Aorta (tissue), 5 donors: ENCODE measurements at regions not wholly inside any gene's neighbourhood (a gene's known extent, or its start where the extent isn't known, plus 50 kb on each side); places are given as distances from the start of the nearest gene placed in this dataset.

Experiments used
- ATAC-seq: fragments of 200-7000 bp; cut with Tn5 transposase; one replicate; pipeline ENCODE4 v1.9.1; 2022; ENCODE audit warnings: moderate library complexity; ENCODE audit not compliant: low FRiP score
- DNase-seq, 2 donors: peaks; one replicate each; pipeline ENCODE4 v3.0.0-alpha.2; 2020
- H3K27ac ChIP-seq, 2 donors: one replicate each; pipeline ENCODE4 v1.5.1; 2013; ENCODE audit warnings: low read length in 2 of 2, mild to moderate bottlenecking in 2 of 2, moderate library complexity in 2 of 2, control low read depth in 1 of 2, inconsistent platforms in 1 of 2, low read depth in 1 of 2
- H3K27me3 ChIP-seq, 2 donors: one replicate each; pipeline ENCODE4 v1.6.1; 2013; ENCODE audit warnings: control low read depth in 1 of 2, low read length in 1 of 2, mild to moderate bottlenecking in 1 of 2, moderate library complexity in 1 of 2; ENCODE audit not compliant: insufficient read depth in 2 of 2, control insufficient read depth in 1 of 2
- H3K36me3 ChIP-seq, 2 donors: one replicate each; pipeline ENCODE4 v1.6.1; 2013; ENCODE audit warnings: control low read depth in 1 of 2, low read length in 1 of 2, mild to moderate bottlenecking in 1 of 2; ENCODE audit not compliant: insufficient read depth in 2 of 2, control insufficient read depth in 1 of 2
- H3K4me1 ChIP-seq, 2 donors: one replicate each; pipeline ENCODE4 v1.6.1; 2013; ENCODE audit warnings: low read length in 2 of 2, control low read depth in 1 of 2, mild to moderate bottlenecking in 1 of 2, moderate library complexity in 1 of 2; ENCODE audit not compliant: insufficient read depth in 2 of 2, control insufficient read depth in 1 of 2
- H3K4me3 ChIP-seq, 2 donors: one replicate each; pipeline ENCODE4 v1.5.1; 2013; ENCODE audit warnings: low read length in 2 of 2, control low read depth in 1 of 2, mild to moderate bottlenecking in 1 of 2
- H3K9me3 ChIP-seq: one replicate; pipeline ENCODE4 v1.6.1; 2013; ENCODE audit warnings: mild to moderate bottlenecking, low read length; ENCODE audit not compliant: control insufficient read depth
- WGBS, 2 donors: extraction: QIAGEN DNeasy Blood & Tissue Kit; methylation state at CpG; one replicate each; pipeline ENCODE4 v1.1.7; 2013; 5-methylcytosine and 5-hydroxymethylcytosine counted together
- intact Hi-C, 2 donors: fragments of 100-400 bp; cut with DNase I; formaldehyde crosslinking; loops; one replicate each; pipeline versions ENCODE4 v1.14.2 to v1.15.0; 2022
- donor health status: healthy with polysubstance abuse.
- donor health status: Bipolar disorder and iron deficiency.
- donor health status: DM: no; HTN: no; CAD: no.
- donor health status: DM: no; HTN: no; CAD: no.
- donor health status: DM: yes; HTN: yes; CAD: no.

DNA sequence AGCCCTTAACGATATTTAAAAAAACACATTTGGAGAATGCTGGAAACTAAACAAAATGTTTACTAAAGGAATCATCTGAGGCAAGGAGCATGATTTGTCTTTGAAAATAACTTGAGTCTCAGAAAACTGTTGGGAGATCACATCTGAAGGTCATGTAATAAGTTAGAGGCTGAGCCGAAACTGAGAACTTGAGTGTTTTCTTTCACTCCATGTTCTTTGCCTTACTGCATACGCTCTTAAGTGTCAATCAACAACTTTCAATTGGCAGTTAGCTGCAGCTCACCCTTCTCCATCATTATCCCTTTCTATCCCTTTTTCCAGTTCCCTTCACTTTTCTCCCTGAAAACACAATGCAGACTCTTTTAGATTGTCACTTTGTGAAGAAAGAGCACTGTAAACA lies 216.2 kb downstream of the ADGRA3 start:
- Histone ChIP-seq H3K4me3 (no peak overlapping the region), H3K27ac (no peak overlapping the region), H3K27me3 (peaks cover 0 to 1% of the 10 kb centered on the region in 2 donors), H3K36me3 (no peaks in the 10 kb centered on the region), H3K4me1 (no peaks in the 10 kb centered on the region), H3K9me3 (no peaks in the 10 kb centered on the region)
- no peak for DNase-seq
- 73 to 82% methylated on average over 3 of the region's 3 CpGs for WGBS, 2 donors
- intact Hi-C loops = no loop called here
- no peak for ATAC-seq

- no peak for ATAC-seq
Observed at GRCh38 chr4:22287631-22288030, 228.2 kb downstream of the ADGRA3 start.

GRCh38 chr4:22268350-22269025 lies 247.4 kb downstream of the ADGRA3 start:
- Histone ChIP-seq H3K27me3 (no peaks in the 10 kb centered on the region), H3K4me1 (no peaks in the 10 kb centered on the region), H3K36me3 (no peaks in the 10 kb centered on the region), H3K4me3 (no peak overlapping the region), H3K9me3 (peaks cover 1% of the 10 kb centered on the region), H3K27ac (no peak overlapping the region)
- ATAC-seq (no peak), DNase-seq (no peak)
- WGBS, 2 donors = 78 to 80% methylated on average over 10 of the region's 10 CpGs
- intact Hi-C loops = no loop called here

More at GRCh38 chr4:22287631-22288030, 228.2 kb downstream of the ADGRA3 start:
- Histone ChIP-seq H3K27ac (no peak overlapping the region), H3K27me3 (peaks cover 0 to 2% of the 10 kb centered on the region in 2 donors), H3K36me3 (no peaks in the 10 kb centered on the region), H3K4me1 (no peaks in the 10 kb centered on the region), H3K9me3 (no peaks in the 10 kb centered on the region), H3K4me3 (no peak overlapping the region)
- WGBS, 2 donors = 76 to 83% methylated on average over 1 of the region's 1 CpG
- no peak for DNase-seq
- intact Hi-C loops = no loop called here

- Histone ChIP-seq H3K36me3 (no peaks in the 10 kb centered on the region), H3K27ac (no peak overlapping the region), H3K9me3 (peaks cover 1% of the 10 kb centered on the region), H3K4me1 (no peaks in the 10 kb centered on the region), H3K27me3 (no peaks in the 10 kb centered on the region), H3K4me3 (no peak overlapping the region)
- DNase-seq (no peak), ATAC-seq (no peak)
- WGBS, 2 donors = 77 to 81% methylated on average over 7 of the region's 7 CpGs
- intact Hi-C loops = no loop called here
Observed at GRCh38 chr4:22264261-22264660, 251.6 kb downstream of the ADGRA3 start.

DNA sequence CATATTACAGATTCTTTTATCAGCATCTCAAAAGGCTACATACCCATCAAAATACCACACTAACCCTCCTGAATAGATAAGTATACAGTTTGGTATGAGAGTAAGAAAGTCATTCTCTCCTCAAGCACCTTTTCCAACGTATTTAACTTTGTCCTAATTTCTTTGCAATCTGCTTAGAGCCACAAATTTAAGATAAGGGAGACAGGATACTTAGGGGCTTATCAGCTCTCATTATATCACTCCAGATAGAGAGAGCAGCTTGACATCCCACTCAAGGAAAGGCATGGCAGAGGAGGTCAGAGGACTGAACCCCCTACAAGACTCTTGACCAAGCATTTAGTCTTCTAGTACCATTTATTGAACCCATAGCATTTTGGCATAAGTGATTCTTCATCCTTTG lies 262.4 kb downstream of the ADGRA3 start:
- Histone ChIP-seq H3K27ac (no peak overlapping the region), H3K4me3 (no peak overlapping the region), H3K4me1 (no peaks in the 10 kb centered on the region), H3K27me3 (no peaks in the 10 kb centered on the region), H3K9me3 (peaks cover 1% of the 10 kb centered on the region), H3K36me3 (no peaks in the 10 kb centered on the region)
- 33% methylated on average over 1 of the region's 1 CpG for WGBS, 2 donors
- no peak for ATAC-seq
- intact Hi-C loops = no loop called here
- no peak for DNase-seq

- intact Hi-C loops = no loop called here
- Histone ChIP-seq H3K27ac (no peak overlapping the region), H3K27me3 (no peaks in the 10 kb centered on the region), H3K4me1 (no peaks in the 10 kb centered on the region), H3K36me3 (no peaks in the 10 kb centered on the region), H3K4me3 (no peak overlapping the region), H3K9me3 (no peaks in the 10 kb centered on the region)
- DNase-seq (no peak), ATAC-seq (no peak)
- 49 to 51% methylated on average over 2 of the region's 2 CpGs for WGBS, 2 donors
Observed at GRCh38 chr4:22246847-22247246, 269.0 kb downstream of the ADGRA3 start.

DNA sequence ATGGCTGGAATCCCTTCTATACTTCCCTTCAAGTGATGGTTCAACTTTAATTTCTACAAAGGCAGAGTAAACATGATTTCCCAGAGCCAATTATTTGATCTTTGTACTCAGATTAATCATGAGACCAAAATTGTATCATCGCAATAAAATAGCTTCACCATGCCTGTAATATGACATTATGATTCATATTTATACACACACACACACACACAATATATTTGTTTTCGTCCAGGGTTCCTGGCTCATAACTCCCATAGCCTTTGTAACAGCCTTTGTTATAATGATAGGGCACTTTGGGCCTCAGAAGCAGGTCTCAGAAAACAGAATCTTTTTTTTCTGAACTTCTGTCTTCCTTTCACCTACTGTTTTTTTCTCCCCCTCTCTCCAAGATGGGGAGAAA lies 270.6 kb downstream of the ADGRA3 start:
- no peak for ATAC-seq
- H3K36me3 ChIP-seq = no peaks in the 10 kb centered on the region
- no peaks in the 10 kb centered on the region for H3K4me1 ChIP-seq
- no peaks in the 10 kb centered on the region for H3K27me3 ChIP-seq
- DNase-seq = no peak
- no peak overlapping the region for H3K4me3 ChIP-seq
- no peaks in the 10 kb centered on the region for H3K9me3 ChIP-seq
- WGBS, 2 donors = 80 to 85% methylated on average over 2 of the region's 2 CpGs
- intact Hi-C loops = no loop called here
- H3K27ac ChIP-seq = no peak overlapping the region

DNA sequence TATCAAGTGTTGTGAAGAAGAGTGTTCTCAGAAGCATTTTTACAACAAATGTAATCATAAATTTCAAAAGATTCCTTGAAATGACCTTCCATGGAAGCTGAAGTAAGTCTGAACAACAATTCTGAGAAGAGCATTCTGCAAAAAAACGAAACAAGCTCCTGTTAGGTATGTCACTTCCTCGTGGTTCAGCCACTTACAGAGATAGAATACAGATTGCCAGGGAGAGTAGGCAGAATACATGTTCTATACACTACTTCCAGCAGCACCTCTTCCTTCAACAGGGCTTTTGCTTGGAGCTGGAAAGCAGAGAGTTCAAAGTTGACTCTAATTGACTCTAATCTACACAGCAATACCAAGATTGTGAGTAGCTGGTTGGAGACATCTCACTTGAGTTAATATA lies 274.5 kb downstream of the ADGRA3 start:
- DNase-seq (no peak), ATAC-seq (no peak)
- no peaks in the 10 kb centered on the region for H3K4me1 ChIP-seq
- no peak overlapping the region for H3K27ac ChIP-seq
- H3K36me3 ChIP-seq = no peaks in the 10 kb centered on the region
- H3K9me3 ChIP-seq = no peaks in the 10 kb centered on the region
- intact Hi-C loops = no loop called here
- 44 to 58% methylated on average over 2 of the region's 2 CpGs for WGBS, 2 donors
- H3K4me3 ChIP-seq = no peak overlapping the region
- no peaks in the 10 kb centered on the region for H3K27me3 ChIP-seq

GRCh38 chr4:22240814-22241213 lies 275.1 kb downstream of the ADGRA3 start:
- intact Hi-C loops = no loop called here
- Histone ChIP-seq H3K27me3 (no peaks in the 10 kb centered on the region), H3K27ac (no peak overlapping the region), H3K4me1 (no peaks in the 10 kb centered on the region), H3K4me3 (no peak overlapping the region), H3K9me3 (no peaks in the 10 kb centered on the region), H3K36me3 (no peaks in the 10 kb centered on the region)
- WGBS, 2 donors = 84 to 88% methylated on average over 4 of the region's 4 CpGs
- no peak for DNase-seq
- ATAC-seq = no peak
